DMS153 (cell line): ENCODE measurements at regions not wholly inside any gene's neighbourhood (a gene's known extent, or its start where the extent isn't known, plus 50 kb on each side); places are given as distances from the start of the nearest gene placed in this dataset.

Experiments
- DNase-seq: peaks from one replicate; lab custom pipeline; 2025; lab: John Stamatoyannopoulos, UW

DNA sequence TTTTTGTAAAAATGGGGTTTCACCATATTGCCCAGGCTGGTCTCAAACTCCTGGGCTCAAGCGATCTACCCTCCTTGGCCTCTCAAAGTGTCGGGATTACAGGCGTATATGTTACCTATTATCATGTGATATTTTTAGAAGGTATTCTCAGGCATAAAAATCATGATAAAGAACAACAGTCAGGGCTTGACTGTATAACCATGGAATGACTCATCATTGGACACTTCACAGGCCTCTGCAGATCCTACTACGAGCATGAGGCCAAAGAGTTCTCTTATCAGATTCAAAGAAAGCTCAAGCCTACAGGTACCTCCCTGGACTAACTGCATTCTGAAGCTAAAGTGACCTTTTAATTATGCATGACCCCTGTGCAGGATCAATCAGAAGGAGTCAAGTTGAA is 91.7 kb upstream of the PRICKLE2 start:
- no peak for DNase-seq

DNA sequence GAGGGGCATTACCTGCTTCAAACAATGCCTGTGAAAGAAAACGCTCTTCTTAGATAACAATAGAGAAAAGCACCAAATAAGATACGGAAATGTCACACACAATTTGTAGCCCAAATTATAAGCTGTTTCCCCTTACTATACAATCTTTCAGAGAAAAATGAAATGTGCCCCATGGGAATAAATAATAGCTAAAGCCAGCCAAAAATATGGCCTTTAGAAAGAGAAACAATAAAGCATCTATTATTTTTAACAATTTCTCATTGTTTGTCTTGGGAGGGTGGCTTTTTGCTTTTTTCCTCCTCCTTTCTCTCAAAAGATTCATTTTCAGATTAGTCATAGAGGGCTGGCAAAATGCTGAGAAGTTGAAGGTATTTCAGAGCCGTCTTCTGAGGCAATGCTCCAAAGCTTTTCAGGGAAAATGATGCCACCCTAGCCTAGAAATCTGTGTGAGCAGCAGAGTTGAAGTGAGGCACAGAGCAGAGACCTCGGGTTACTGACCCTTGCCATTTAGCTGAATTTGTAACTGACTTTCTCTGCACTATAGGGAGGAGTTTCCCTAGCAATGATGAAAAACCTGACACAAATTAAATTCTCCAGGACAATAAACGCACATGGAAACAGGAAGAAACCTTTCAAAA is 86.3 kb upstream of the PRICKLE2 start:
- no peak for DNase-seq

DNA sequence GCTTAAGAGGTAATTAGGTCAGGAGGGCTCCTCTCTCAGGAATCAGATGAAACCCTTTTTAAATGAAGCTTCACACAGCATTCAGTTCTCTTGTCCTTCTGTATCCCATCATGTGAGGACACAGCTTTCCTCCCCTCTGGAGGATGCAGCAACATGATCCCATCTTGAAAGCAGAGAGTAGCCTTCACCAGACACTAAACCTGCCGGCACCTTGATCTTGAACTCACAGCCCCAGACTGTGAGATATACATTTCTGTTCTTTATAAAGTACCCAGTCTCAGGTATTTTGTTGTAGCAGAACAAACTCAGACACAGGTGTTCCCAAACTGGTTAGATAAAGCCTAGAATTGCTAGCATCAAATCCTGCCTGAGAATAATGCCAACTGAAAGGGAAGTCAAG is 83.7 kb upstream of the PRICKLE2 start:
- no peak for DNase-seq

DNA sequence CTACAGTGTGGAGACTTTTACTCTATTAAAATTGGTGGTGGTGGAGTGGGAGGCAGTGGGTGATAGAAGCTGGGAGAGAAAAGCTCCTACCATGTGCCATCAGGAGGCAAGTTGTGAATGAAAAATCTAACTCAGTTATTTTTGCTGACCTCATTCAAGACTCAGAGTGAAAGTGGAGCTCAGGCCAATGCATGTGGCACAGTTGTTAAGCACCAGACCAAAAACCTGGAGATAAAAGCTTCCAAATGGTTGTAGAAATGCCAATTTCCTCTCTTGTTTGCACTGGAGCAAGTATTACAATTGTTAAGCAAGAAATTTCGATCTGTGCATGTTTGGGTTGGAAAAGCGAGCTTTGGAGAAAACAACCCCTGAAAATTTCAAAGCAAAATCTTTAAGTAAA is 81.5 kb upstream of the PRICKLE2 start:
- DNase-seq, result no peak

DNA sequence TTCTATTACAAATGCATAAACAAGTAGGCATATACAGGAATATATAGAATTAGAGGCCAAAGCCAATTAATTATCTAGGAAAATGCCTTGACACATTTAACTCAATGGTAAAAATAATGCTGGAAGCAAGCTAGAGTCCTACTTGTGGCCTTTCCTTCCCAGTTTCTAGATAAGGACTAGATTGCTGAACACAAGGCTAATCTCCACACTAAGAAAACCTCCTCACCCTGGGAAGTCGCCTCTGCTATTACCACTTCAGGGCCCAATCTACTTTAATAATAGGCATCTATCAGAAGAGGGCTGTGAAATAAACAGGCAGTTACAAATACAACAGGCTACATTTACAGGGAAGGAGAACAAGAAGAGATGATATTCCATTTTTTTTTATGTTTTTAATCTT is 80.5 kb upstream of the PRICKLE2 start:
- no peak for DNase-seq

DNA sequence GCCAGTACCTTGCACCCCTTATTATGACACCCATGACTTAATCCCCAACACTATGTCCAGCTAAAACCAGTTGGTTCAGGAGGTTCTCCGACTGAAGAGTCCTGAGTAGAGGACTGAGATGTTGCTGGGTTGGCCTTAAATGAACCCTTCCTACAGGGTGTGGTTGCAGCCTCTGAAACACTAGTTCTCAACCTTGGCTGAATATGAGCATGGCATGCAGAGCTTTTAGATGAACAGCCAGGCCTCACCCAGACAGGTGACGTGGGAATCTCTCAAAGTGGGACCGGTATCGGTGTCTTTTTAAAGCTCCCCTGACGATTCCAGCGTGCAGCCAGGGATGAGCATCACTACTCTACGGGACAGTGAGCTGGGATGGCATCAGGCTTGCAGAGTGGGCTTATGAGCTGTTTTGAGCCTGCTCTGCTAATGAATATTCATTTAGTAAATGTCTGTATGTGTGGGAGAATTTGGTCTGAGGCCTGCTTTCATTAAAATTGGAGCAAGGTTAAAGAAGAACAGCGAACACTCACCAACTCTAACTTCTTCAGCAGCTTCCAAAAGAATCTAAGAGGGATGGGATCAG is 79.7 kb upstream of the PRICKLE2 start:
- no peak for DNase-seq

DNA sequence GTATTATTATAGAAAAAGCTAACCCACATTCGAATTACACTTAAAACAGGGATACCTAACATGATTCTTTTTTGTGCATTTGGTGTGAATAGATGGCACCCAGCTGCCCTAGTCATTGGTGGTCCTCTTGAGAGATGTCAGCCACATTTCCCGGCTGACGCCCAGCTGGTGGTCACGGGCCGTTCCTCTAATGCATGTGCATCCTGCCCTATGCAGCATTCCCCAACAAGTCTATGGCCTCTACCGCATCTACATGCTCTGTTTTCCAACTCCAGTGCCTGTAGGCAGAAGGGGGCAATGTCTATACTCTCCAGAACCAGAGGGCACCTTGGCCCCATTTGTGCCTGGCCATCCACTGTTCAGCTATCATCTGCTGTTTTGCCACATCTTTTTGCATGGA is 78.6 kb upstream of the PRICKLE2 start:
- DNase-seq, result no peak

DNA sequence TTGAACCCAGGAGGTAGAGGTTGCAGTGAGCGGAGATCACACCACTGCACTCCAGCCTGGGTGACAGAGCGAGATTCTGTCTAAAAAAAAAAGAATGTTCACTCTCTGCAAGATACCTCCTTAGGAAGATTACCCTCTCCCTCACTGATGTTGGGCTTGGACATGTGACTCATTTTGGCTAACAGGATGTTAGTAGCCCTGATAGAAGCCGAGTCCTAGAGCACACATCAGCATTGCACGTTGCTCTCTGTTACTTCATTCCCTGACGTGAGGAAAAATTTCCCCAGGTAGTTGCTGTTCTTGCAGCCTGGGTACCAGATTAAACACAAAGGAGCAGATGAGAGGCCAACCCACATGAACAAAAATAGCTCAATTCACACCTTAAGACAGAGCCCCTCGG is 78.1 kb upstream of the PRICKLE2 start:
- no peak for DNase-seq

DNA sequence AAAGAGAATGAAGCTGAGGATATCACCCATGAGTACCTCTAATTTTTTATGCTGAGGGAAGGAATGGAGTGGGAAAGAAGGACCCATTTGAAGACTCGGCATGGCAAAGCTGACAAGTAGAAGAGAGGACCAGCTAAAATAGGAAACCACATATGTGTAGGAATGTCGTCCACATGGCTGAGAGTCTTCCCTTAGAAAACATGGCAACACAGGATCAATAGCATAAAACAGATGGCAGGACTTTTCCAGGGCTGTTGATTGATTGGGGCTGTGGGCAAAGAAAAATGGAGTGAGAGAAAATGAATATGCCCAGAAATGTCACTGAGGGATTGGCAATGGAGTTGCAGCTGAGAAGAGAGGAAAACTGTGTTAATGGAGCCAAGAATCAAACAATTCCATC is 76.2 kb upstream of the PRICKLE2 start:
- no peak for DNase-seq

DNA sequence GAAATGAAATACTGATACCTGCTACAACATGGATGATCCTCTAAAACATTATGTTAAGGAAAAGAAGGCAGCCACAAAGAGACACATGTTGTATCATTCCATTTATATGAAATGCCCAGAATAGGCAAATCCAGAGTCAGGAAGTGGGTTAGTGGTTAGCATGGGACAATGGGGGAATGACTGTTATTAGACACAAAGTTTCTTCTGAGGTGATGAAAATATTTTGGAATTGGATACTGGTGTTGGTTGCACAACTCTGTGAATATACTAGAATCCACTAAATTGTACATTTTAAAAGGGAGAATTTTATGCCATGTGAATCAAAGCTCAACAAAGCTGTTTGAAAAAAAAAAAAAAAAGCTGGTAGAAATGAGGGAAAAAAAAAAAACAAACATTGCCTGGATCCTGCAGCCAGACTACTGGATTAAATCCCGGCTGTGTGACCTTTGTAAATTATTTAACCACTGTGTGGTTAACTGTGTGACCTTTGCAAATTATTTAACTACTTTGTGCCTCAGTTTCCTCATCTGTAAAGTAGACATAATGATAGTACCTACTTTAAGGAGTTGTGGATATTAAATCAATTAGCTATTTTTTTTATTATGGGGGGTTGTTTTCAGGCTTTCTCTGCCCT is 75.6 kb upstream of the PRICKLE2 start:
- no peak for DNase-seq

DNA sequence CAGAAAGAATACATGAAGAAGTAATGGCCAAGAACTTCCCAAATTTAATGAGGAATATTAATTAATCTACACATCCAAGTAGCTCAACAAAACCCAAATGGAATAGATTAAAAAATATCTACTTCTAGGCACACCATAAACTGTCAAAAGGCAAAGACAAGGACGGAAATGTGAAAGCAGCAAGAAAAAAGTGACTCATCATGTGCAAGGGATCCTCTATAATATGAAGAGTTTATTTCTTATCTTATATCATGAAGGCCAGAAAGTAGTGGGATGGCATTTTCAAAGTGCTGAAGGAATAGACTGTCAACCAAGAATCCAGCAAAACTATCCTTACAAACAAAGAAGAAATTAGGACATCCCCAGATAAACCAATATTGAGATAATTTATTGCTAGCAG is 73.9 kb upstream of the PRICKLE2 start:
- DNase-seq, result no peak

DNA sequence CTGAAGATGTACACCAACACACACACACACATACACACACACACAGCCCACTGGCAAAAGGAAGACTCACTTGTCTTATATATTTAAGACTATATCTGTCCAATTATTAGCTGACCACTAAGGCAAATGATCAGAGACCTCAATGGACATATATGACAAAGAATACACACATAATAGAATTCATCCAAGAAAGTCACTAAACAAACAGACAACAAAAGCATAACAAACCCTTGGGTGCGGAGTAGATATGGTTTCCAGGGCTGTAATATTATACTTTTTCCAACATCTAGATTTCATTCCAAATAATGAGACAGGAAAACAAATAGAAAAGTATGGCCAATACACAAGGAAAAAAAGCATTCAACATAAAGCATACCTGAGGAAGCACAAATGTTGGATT is 72.3 kb upstream of the PRICKLE2 start:
- no peak for DNase-seq

DNA sequence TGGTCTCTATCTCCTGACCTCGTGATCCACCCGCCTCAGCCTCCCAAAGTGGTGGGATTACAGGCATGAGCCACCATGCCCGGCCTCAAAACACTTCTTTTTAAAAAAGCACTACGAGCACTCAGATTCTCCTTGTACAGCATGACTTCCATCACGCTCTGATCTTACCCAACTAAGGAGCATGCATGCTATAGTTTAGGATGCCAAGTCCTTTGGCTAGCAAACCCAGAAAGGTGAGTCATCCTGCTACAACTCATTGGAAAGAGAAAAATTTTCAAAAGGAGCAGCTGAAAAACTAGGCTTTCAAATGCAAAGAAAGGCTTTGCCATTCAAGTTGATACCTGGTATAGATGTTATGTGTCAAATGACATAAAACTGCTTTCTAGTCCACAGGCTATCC is 70.3 kb upstream of the PRICKLE2 start:
- DNase-seq, result no peak

DNA sequence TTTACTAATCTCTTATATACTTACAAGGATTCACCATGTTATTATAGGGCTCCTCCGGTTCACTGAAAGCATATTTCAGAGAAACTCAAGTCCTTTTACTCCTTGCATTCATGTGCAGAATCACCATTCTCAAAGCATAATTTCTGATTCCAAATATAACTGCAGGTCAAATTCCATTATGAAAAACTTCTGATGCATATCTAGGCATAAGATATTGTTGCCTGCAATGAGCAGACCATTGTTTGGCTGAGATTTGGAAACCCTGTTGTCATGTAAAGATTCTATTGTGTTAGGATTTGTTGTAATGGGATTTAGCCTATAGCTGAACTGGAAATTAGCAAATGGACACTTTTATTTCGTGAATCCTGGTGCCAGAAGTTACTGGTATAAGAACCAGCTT is 69.5 kb upstream of the PRICKLE2 start:
- DNase-seq, result no peak

DNA sequence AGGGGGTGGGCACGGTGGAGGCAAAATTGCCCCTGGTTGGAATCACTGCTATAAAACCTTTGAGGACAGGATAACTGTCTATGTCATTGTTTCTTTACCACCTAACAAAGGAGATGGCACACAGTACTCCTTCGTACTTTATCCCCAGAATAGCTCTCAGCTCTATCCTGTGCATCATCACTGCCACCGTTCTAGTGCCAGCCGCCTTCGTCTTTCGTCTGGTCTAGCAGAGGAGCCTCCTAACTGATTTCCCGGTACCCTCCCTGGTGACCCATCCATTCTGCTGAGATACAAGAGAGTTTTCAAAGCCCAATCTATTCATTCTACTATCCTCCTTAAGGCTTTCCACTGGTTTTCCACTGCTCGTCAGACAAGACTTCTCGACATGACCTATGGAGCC is 67.9 kb upstream of the PRICKLE2 start:
- no peak for DNase-seq

DNA sequence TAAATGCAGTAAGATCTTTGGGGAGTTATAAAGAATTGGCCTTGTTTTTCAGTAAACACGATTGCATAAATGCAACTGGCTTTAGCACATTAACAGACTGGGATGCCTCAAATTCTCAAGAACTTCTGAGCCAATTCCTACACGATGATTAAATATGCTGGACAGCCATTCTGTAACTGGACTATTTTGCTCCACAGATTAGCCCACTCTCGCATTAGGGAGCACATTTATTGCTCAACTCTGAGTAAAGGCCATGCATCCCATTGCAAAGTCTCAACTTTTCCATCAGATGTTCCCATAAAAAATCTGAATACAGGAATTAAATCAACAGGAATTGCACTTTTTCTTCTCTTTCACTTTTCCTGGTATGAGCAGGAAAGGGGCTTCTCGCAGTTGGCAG is 66.7 kb upstream of the PRICKLE2 start:
- DNase-seq, result no peak

DNA sequence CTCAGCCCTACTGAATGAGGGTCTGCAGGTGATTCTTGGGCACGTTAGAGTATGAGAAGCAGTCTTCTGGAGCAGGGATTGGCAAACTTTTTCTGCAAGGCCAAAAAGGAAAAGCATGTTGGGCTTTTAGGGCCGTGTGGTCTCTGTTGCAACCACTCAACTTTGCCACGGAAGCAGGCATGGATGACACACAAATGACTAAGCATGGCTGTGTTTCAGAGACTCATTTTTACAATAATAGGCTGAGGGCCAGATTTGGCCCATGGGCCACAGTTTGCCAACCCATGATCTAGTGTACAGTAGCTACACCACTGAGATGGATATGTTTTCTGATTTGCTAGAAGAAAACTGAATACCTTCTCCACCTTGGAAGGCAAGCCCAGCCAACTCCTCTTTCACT is 66.1 kb upstream of the PRICKLE2 start:
- DNase-seq, result no peak

DNA sequence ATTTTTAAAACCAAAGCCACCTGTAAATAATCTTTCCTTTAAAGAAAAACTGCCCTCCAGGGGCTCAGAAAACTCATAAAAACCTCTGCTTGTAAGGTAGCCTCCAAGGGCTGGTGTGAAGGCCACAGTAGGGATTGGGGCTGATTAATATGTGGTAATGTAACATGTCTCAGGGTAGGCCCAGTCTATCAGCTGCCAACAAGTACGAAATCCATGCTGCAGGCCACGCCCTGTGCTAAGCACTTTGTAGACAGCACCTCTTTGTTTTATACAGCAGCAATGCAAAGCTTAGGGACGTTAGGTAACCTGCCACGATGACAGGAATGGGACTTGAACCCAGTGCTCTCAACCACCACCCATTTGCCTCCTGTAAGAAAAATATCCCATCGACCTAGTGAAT is 65.6 kb upstream of the PRICKLE2 start:
- no peak for DNase-seq

DNA sequence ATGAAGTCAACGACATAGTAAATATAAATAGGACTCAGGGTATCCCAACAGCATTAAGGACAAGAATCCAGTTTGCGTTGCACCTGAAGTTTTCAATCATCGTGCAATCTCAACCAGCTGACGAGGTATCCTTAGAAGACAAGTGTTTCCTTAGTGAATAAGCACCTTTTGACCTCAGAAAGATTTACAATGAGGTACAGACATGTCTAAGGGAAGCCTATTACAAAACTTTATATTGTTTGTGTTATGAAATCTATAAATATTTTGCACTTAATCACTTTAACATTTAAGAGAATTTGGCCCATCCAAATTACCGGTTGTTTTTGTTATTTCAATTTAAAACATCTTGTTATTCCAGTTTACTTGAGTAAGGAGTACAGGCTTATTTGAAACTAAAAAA is 64.9 kb upstream of the PRICKLE2 start:
- no peak for DNase-seq

DNA sequence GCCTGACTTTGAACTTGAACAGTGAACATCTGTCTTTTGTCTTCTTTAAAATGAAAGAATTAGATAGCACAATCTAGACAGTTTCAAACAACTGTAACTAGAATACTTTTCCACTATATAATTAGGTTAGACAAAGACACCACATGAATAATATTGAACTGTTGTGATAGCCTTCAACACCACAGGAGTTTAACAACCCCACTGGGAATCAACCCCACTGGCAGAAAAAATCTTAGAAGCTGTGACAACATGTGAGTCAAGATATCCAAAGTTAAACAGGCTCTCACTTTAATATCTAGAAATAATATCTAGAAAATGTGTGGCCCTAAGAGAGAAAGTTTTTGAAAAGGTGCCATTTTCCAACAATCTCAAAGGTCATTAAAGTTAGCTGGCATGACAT is 64.4 kb upstream of the PRICKLE2 start:
- DNase-seq, result no peak

DNA sequence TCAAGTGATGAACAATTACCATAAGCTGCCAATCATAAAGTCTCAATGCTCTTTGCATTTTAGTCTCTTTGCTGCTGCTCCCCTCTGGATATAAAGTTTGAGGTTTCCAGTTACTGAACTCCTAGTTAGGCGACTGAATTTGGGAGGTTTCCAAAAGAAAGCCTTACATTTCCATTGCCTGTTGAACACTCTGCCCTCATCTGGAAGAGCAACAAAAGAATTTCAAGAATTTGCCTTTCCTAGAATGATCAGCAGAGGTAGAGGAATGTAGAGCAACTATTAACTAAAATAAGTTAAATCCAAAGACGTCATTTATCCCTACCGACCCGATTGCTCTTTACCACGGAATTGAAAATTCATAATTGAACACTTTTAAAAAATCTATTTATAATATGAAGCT is 53.4 kb upstream of the PRICKLE2 start:
- DNase-seq, result no peak

DNA sequence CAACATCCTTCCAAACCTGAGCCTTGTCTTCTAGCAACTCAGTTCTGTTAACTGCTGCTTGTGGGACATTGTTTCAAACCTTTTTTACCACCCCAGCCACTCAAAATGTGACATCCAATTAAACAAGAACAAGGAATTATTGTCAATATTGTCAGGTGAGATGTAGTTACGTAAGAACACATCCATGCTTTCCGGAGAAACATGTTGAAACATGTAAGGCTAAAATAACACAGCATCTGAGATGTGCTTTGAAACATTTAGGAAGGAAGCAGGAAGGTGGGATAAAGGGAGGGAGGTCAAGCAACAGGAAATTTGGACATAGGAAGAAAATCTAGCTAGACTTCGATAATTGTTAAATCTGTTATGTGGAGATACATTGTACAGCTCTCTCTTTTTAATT is 50.9 kb upstream of the PRICKLE2 start:
- no peak for DNase-seq
